ENCODE measurements at regions not wholly inside any gene's neighbourhood (a gene's known extent, or its start where the extent isn't known, plus 50 kb on each side); places are given as distances from the start of the nearest gene placed in this dataset.

DNA sequence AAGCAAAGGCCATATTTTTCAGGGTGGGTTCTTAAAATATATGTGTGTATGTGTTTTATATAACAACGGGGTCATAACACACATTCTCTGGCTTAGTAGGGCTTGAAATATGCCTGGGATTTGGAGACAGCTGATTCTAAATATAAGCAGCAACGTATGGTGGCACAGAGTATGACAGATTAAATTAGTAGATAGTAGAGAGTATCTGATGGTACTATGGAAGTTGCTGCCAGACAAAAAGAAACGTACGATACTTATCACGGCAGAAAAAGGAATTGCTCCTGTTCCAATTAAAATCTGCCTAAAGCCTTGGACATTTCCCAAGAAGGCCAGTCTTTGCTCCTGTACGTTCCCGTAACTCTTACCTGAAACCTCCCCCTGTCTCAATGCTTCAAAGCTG lies 607.9 kb upstream of the ID2 start:
- no peak for FAIRE-seq
- 84% methylated on average over 7 of the region's 7 CpGs for WGBS, 2 donors
- DNase-seq = no peak
- TF ChIP-seq, protein P1, sequence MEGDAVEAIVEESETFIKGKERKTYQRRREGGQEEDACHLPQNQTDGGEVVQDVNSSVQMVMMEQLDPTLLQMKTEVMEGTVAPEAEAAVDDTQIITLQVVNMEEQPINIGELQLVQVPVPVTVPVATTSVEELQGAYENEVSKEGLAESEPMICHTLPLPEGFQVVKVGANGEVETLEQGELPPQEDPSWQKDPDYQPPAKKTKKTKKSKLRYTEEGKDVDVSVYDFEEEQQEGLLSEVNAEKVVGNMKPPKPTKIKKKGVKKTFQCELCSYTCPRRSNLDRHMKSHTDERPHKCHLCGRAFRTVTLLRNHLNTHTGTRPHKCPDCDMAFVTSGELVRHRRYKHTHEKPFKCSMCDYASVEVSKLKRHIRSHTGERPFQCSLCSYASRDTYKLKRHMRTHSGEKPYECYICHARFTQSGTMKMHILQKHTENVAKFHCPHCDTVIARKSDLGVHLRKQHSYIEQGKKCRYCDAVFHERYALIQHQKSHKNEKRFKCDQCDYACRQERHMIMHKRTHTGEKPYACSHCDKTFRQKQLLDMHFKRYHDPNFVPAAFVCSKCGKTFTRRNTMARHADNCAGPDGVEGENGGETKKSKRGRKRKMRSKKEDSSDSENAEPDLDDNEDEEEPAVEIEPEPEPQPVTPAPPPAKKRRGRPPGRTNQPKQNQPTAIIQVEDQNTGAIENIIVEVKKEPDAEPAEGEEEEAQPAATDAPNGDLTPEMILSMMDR (IDR thresholded peaks at IDR 0.05) = no peak
- Histone ChIP-seq H3K27me3 (no peaks in the 10 kb centered on the region), H3K4me3 (no peak overlapping the region), H3K36me3 (no peaks in the 10 kb centered on the region), H3K4me1 (no peaks in the 10 kb centered on the region), H3K27ac (no peak overlapping the region), H3K9me3 (no peaks in the 10 kb centered on the region)
- intact Hi-C loops (cut with DNase I) = no loop called here
- no peak for ATAC-seq

DNA sequence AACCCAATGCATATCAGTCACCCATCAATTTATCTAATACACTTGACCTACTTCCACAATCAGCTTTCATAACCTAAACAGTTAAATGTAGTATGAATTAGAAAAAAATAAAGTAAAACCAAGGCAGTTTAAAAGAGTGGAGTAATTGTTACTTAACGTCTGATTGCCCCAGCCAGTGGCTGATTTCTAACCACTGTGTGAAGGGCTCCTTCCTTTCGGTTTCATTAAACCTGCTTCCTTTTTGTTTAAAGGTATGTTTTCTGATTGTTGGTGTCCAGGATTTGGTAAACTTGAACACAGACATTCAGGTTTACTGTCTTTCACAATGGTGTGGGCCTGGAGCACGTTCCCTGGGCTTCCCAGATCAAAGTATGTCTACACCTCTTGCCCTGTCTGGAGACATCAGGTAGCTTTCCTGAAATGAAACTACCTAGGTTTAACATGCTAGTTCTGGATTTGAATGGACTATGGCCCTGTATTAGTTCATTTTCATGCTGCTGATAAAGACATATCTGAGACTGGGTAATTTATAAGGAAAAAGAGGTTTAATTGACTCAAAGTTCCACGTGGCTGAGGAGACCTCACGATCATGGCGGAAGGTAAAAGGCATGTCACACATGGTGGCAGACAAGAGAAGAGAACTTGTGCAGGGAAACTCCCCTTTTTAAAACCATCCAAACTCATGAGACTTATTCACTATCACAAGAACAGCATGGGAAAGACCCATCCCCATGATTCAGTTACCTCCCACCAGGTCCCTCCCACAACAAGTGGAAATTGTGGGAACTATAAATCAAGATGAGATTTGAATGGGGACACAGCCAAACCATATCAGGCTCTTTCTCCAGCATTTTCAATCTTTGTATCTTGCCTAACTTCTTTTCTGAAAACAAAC lies 605.2 kb upstream of the ID2 start:
- no peaks in the 10 kb centered on the region for H3K9me3 ChIP-seq
- WGBS, 2 donors = 75 to 76% methylated on average over 6 of the region's 6 CpGs
- FAIRE-seq = no peak
- TF ChIP-seq, protein P1 (IDR thresholded peaks at IDR 0.05) = no peak
- intact Hi-C loops (cut with DNase I) = no loop called here
- no peak overlapping the region for H3K4me3 ChIP-seq
- H3K27me3 ChIP-seq = no peaks in the 10 kb centered on the region
- no peaks in the 10 kb centered on the region for H3K4me1 ChIP-seq
- no peak for ATAC-seq
- no peak overlapping the region for H3K27ac ChIP-seq
- H3K36me3 ChIP-seq = no peaks in the 10 kb centered on the region
- no peak for DNase-seq

DNA sequence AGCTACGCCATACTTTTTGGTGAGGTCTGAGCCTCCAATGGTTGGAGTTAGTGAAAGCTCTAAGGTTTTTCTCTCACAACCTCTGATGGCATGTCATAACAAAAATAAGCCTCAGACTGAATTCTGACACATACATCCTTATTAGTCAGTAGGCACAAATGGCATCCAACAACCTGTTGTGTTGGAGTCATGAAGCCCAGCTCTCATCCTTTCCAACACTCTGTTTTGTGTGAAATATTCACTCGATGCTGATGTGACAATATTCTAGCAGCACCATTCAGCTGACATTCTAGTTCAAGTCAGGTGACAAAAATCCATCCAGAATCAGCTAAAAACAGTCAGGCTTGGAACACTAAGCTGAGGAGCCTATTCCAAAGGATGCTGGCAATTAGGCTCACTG lies 603.2 kb upstream of the ID2 start:
- Histone ChIP-seq H3K9me3 (no peaks in the 10 kb centered on the region), H3K4me1 (no peaks in the 10 kb centered on the region), H3K4me3 (no peak overlapping the region), H3K27ac (no peak overlapping the region), H3K36me3 (no peaks in the 10 kb centered on the region), H3K27me3 (no peaks in the 10 kb centered on the region)
- TF ChIP-seq, protein P1 (IDR thresholded peaks at IDR 0.05) = no peak
- DNase-seq (no peak), ATAC-seq (no peak), FAIRE-seq (no peak)
- intact Hi-C loops (cut with DNase I) = no loop called here
- WGBS, 2 donors = 91 to 93% methylated on average over 2 of the region's 2 CpGs

DNA sequence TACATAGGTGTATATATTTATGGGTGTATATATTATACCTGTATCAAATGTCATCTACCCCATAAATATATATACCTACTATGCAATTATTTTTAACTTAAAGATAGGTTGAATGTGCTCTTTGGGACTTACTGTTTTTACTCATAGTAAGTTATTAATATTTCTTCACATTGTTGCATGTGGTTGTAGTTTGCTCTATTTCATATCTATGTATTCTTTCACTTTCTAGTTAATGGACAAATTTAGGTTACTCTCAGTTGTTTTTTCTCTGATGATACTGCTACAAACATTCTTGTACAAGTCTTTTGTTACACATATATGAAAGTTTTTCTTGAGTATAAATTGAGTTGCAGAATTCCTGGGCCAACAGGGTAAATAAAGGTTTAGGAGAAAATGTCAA lies 601.8 kb upstream of the ID2 start:
- Histone ChIP-seq H3K9me3 (no peaks in the 10 kb centered on the region), H3K4me3 (no peak overlapping the region), H3K36me3 (no peaks in the 10 kb centered on the region), H3K27me3 (no peaks in the 10 kb centered on the region), H3K4me1 (no peaks in the 10 kb centered on the region), H3K27ac (no peak overlapping the region)
- ATAC-seq (no peak), FAIRE-seq (peak; percentile 13), DNase-seq (no peak)
- intact Hi-C loops (cut with DNase I) = no loop called here
- TF ChIP-seq, protein P1 (IDR thresholded peaks at IDR 0.05) = no peak

DNA sequence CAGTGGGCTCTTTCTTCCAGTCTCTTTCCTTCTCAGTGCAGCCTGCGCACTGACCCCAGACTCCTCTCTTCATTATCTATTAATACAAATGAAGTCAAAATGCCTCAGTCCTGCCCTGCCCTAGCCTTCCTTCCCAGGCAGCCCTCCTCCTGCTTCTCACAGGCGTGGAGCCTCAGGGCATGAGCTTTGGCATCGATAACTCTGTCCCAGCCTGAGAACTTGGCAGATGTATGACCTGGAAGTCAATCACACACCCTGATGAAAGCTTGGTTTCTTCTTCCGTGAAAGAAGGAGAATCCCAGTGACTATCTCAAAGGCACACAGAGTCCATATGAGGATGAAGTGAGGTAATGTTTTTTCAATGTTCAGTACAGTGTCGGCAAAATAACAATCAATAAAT lies 600.7 kb upstream of the ID2 start:
- H3K36me3 ChIP-seq = no peaks in the 10 kb centered on the region
- DNase-seq (no peak), FAIRE-seq (no peak), ATAC-seq (no peak)
- TF ChIP-seq, protein P1 (IDR thresholded peaks at IDR 0.05) = no peak
- intact Hi-C loops (cut with DNase I) = no loop called here
- 58 to 71% methylated on average over 5 of the region's 5 CpGs for WGBS, 2 donors
- no peaks in the 10 kb centered on the region for H3K27me3 ChIP-seq
- no peaks in the 10 kb centered on the region for H3K4me1 ChIP-seq
- H3K27ac ChIP-seq = no peak overlapping the region
- H3K9me3 ChIP-seq = no peaks in the 10 kb centered on the region
- no peak overlapping the region for H3K4me3 ChIP-seq
